IMR-90 (cell line): ENCODE measurements at regions not wholly inside any gene's neighbourhood (a gene's known extent, or its start where the extent isn't known, plus 50 kb on each side); places are given as distances from the start of the nearest gene placed in this dataset.
A peak's percentile ranks its signal among the peaks of the same experiment; 100 is the strongest.

Source experiments
- ATAC-seq: fragments of 200-7000 bp; cut with Tn5 transposase; 2 replicates; pipeline ENCODE4 v1.9.1; 2020; ENCODE audit warnings: low read depth, mild to moderate bottlenecking, moderate library complexity
- BruUV-seq: library from RNA; stranded (reverse); fragments of 400-500 nt; replicated peaks from 2 replicates; lab custom pipeline; 2021; lab: Mats Ljungman, UMichigan
- CTCF ChIA-PET: fragments of 300-600 bp; formaldehyde crosslinking; extraction: SDS; loops from one replicate; lab custom pipeline; 2021; ENCODE audit warnings: antibody characterized with exemption; lab: Yijun Ruan, JAX
- POLR2A ChIA-PET: fragments of 300-600 bp; sonication (Branson Sonifier 250); formaldehyde crosslinking; loops from one replicate; lab custom pipeline; 2022; ENCODE audit warnings: antibody characterized with exemption; ENCODE audit not compliant: unreplicated experiment; lab: Charles Lee
- DNase-seq: peaks from one replicate; pipeline ENCODE4 v3.0.0; 2013
- H2AFZ ChIP-seq: replicated peaks from 2 replicates; pipeline ENCODE3; 2013; ENCODE audit warnings: low read length, mild to moderate bottlenecking; ENCODE audit not compliant: poor library complexity
- H2AK5ac ChIP-seq: 2 replicates; pipeline ENCODE4 v1.6.1; 2013; ENCODE audit warnings: low read depth, low read length, inconsistent platforms
- H2AK9ac ChIP-seq: replicated peaks from 2 replicates; pipeline ENCODE3; 2013; ENCODE audit warnings: mild to moderate bottlenecking, low read depth, low read length, moderate library complexity; ENCODE audit not compliant: poor library complexity
- H2BK120ac ChIP-seq: 2 replicates; pipeline ENCODE4 v1.6.1; 2013; ENCODE audit warnings: low read depth, low read length, inconsistent platforms
- H2BK15ac ChIP-seq: 3 replicates; pipeline ENCODE4 v1.6.1; 2013; ENCODE audit warnings: low read depth, low read length, inconsistent platforms
- H2BK20ac ChIP-seq: 2 replicates; pipeline ENCODE4 v1.6.1; 2013; ENCODE audit warnings: low read depth, mild to moderate bottlenecking, inconsistent platforms, low read length, moderate library complexity
- H2BK5ac ChIP-seq: 2 replicates; pipeline ENCODE4 v1.6.1; 2013; ENCODE audit warnings: mild to moderate bottlenecking, low read depth, low read length, inconsistent platforms; ENCODE audit not compliant: poor library complexity, severe bottlenecking
- H3K14ac ChIP-seq: replicated peaks from 2 replicates; pipeline ENCODE4 v1.6.1; 2013; ENCODE audit warnings: low read depth, low read length, inconsistent platforms
- H3K18ac ChIP-seq: 2 replicates; pipeline ENCODE4 v1.6.1; 2013; ENCODE audit warnings: low read depth, low read length, control low read depth
- H3K23ac ChIP-seq: 2 replicates; pipeline ENCODE4 v1.6.1; 2013; ENCODE audit warnings: low read depth, low read length, inconsistent platforms
- H3K27ac ChIP-seq: 2 replicates; pipeline ENCODE4 v1.5.1; 2013; ENCODE audit warnings: mild to moderate bottlenecking, control low read depth, low read length; ENCODE audit not compliant: insufficient read depth
- H3K27me3 ChIP-seq: 2 replicates; pipeline ENCODE4 v1.6.1; 2013; ENCODE audit warnings: low read length; ENCODE audit not compliant: control insufficient read depth, insufficient read depth
- H3K36me3 ChIP-seq: 2 replicates; pipeline ENCODE4 v1.6.1; 2013; ENCODE audit warnings: low read length, mixed read lengths; ENCODE audit not compliant: control insufficient read depth, insufficient read depth
- H3K4ac ChIP-seq: 2 replicates; pipeline ENCODE4 v1.6.1; 2013; ENCODE audit warnings: low read depth, low read length, inconsistent platforms
- H3K4me1 ChIP-seq: 2 replicates; pipeline ENCODE4 v1.6.1; 2013; ENCODE audit warnings: low read length, mixed read lengths; ENCODE audit not compliant: control insufficient read depth, insufficient read depth
- H3K4me2 ChIP-seq: 2 replicates; pipeline ENCODE4 v1.6.1; 2013; ENCODE audit warnings: low read depth, mild to moderate bottlenecking, control low read depth, low read length, moderate library complexity
- H3K4me3 ChIP-seq: 2 replicates; pipeline ENCODE4 v1.5.1; 2013; ENCODE audit warnings: low read depth, mild to moderate bottlenecking, control low read depth, low read length, moderate library complexity; ENCODE audit not compliant: insufficient read depth
- H3K56ac ChIP-seq: 2 replicates; pipeline ENCODE4 v1.6.1; 2013; ENCODE audit warnings: low read length, inconsistent platforms; ENCODE audit not compliant: insufficient read depth; ENCODE audit errors: extremely low read depth
- H3K79me1 ChIP-seq, 2 experiments: 2 replicates each; pipeline ENCODE4 v1.6.1; 2013; ENCODE audit warnings: low read length in 2 of 2, inconsistent platforms in 1 of 2, low read depth in 1 of 2
- H3K9ac ChIP-seq: 2 replicates; pipeline ENCODE4 v1.6.1; 2013; ENCODE audit warnings: low read depth, low read length, control low read depth
- H3K9me1 ChIP-seq: 2 replicates; pipeline ENCODE4 v1.6.1; 2013; ENCODE audit warnings: low read length, inconsistent platforms; ENCODE audit not compliant: insufficient read depth
- H3K9me3 ChIP-seq: 2 replicates; pipeline ENCODE4 v1.6.1; 2013; ENCODE audit warnings: low read length; ENCODE audit not compliant: control insufficient read depth, insufficient read depth
- H4K20me1 ChIP-seq: 2 replicates; pipeline ENCODE4 v1.6.1; 2013; ENCODE audit warnings: low read length, inconsistent platforms; ENCODE audit not compliant: insufficient read depth
- H4K5ac ChIP-seq: 2 replicates; pipeline ENCODE4 v1.6.1; 2013; ENCODE audit warnings: mild to moderate bottlenecking, low read depth, low read length, control low read depth
- H4K8ac ChIP-seq, 2 experiments: 2 replicates each; pipeline ENCODE4 v1.6.1; 2013; ENCODE audit warnings: low read depth in 2 of 2, low read length in 2 of 2, control low read depth in 1 of 2, inconsistent platforms in 1 of 2
- H4K91ac ChIP-seq: 2 replicates; pipeline ENCODE4 v1.6.1; 2013; ENCODE audit warnings: low read depth, low read length, inconsistent platforms; ENCODE audit not compliant: insufficient read depth
- BHLHE40 ChIP-seq: fragments of 150-350 bp; IDR thresholded peaks from 2 replicates; pipeline ENCODE4 v1.6.1; 2016; ENCODE audit warnings: mild to moderate bottlenecking, low read depth, low read length
- CEBPB ChIP-seq: IDR thresholded peaks from 2 replicates; pipeline ENCODE4 v1.6.1; 2012; ENCODE audit warnings: low read depth, low read length, improper control_type of control experiment
- CHD1 ChIP-seq: IDR thresholded peaks from 2 replicates; pipeline ENCODE4 v1.6.1; 2012; ENCODE audit warnings: low read depth, low read length, improper control_type of control experiment
- CTCF ChIP-seq: conservative IDR thresholded peaks from 2 replicates; pipeline ENCODE4 v1.5.1; 2012; ENCODE audit warnings: mild to moderate bottlenecking, low read depth, low read length, improper control_type of control experiment
- ELK1 ChIP-seq: fragments of 150-350 bp; IDR thresholded peaks from 2 replicates; pipeline ENCODE4 v1.6.1; 2016; ENCODE audit warnings: low read depth, mild to moderate bottlenecking, low read length, moderate library complexity, borderline replicate concordance
- FOS ChIP-seq: fragments of 150-350 bp; IDR thresholded peaks from 2 replicates; pipeline ENCODE4 v1.6.1; 2016; ENCODE audit warnings: low read depth, low read length
- MAFK ChIP-seq: IDR thresholded peaks from 2 replicates; pipeline ENCODE4 v1.6.1; 2012; ENCODE audit warnings: low read depth, low read length, improper control_type of control experiment
- MAZ ChIP-seq: IDR thresholded peaks from 2 replicates; pipeline ENCODE4 v1.6.1; 2012; ENCODE audit warnings: low read depth, mild to moderate bottlenecking, low read length, improper control_type of control experiment, moderate library complexity, borderline replicate concordance
- MXI1 ChIP-seq: IDR thresholded peaks from 2 replicates; pipeline ENCODE4 v1.6.1; 2012; ENCODE audit warnings: low read depth, mild to moderate bottlenecking, low read length, moderate library complexity, borderline replicate concordance
- NFE2L2 ChIP-seq: fragments of 150-350 bp; IDR thresholded peaks from 2 replicates; pipeline ENCODE4 v1.6.1; 2016; ENCODE audit warnings: low read depth, mild to moderate bottlenecking, low read length
- POLR2A ChIP-seq: IDR thresholded peaks from 2 replicates; pipeline ENCODE4 v1.6.1; 2012; ENCODE audit warnings: mild to moderate bottlenecking, low read depth, low read length
- RAD21 ChIP-seq: IDR thresholded peaks from 2 replicates; pipeline ENCODE4 v1.6.1; 2012; ENCODE audit warnings: low read length, improper control_type of control experiment
- RCOR1 ChIP-seq: IDR thresholded peaks from 2 replicates; pipeline ENCODE4 v1.6.1; 2012; ENCODE audit warnings: mild to moderate bottlenecking, low read length, improper control_type of control experiment; ENCODE audit not compliant: insufficient replicate concordance
- RFX5 ChIP-seq: IDR thresholded peaks from 2 replicates; pipeline ENCODE4 v1.8.0; 2012; ENCODE audit warnings: low read depth, mild to moderate bottlenecking, low read length, moderate library complexity
- SMC3 ChIP-seq: fragments of 150-350 bp; IDR thresholded peaks from 2 replicates; pipeline ENCODE4 v1.6.1; 2016; ENCODE audit warnings: low read depth, mild to moderate bottlenecking, antibody characterized with exemption, low read length, moderate library complexity
- WGBS, 2 experiments: methylation state at CpG; one replicate each; pipeline versions ENCODE4 v1.1.5 to v1.1.7; 2013; ENCODE audit warnings: missing lambda C conversion rate in 2 of 2; ENCODE audit not compliant: insufficient read length in 1 of 2; ENCODE audit errors: extremely low coverage in 2 of 2; 5-methylcytosine and 5-hydroxymethylcytosine counted together
- dilution Hi-C: fragments of 300-500 bp; cut with HindIII; formaldehyde crosslinking; loops from one replicate; pipeline ENCODE4 v1.14.3; 2018; ENCODE audit warnings: low sequenced_read_pairs; ENCODE audit not compliant: unreplicated experiment
- in situ Hi-C: fragments of 300-500 bp; cut with MboI; formaldehyde crosslinking; loops from 3 replicates; pipeline ENCODE4 v1.14.3; 2019; ENCODE audit warnings: low sequenced_read_pairs, inconsistent platforms, mixed read lengths
- intact Hi-C: fragments of 100-400 bp; cut with micrococcal nuclease; formaldehyde crosslinking; loops from 2 replicates; pipeline ENCODE4 v1.10.0; 2022
- TF ChIP-seq, protein P1 (sequence below): fragments of 150-350 bp; IDR thresholded peaks from 2 replicates; pipeline ENCODE4 v1.6.1; 2017; ENCODE audit warnings: mild to moderate bottlenecking, antibody characterized with exemption, low read length, low read depth

- Histone ChIP-seq H2AK9ac (no peak overlapping the region), H4K20me1 (no peaks in the 10 kb centered on the region), H3K36me3 (no peaks in the 10 kb centered on the region), H3K9ac (no peak overlapping the region), H3K27me3 (peaks cover 45% of the 10 kb centered on the region), H2BK20ac (no peak overlapping the region), H3K4me3 (no peak overlapping the region), H2BK120ac (no peak overlapping the region), H3K4ac (no peak overlapping the region), H2AK5ac (no peak overlapping the region), H3K18ac (no peak overlapping the region), H3K14ac (no peak overlapping the region), H3K56ac (no peak overlapping the region), H4K8ac (no peak overlapping the region), H3K23ac (no peak overlapping the region), H3K27ac (no peak overlapping the region), H3K9me3 (peaks cover 14% of the 10 kb centered on the region), H3K9me1 (no peaks in the 10 kb centered on the region), H4K5ac (no peak overlapping the region), H4K91ac (no peak overlapping the region), H2BK15ac (no peak overlapping the region), H3K79me1 (no peaks in the 10 kb centered on the region), H3K4me1 (peaks cover 5% of the 10 kb centered on the region), H2AFZ (no peak overlapping the region), H3K4me2 (peak overlapping the region; percentile 59; the same call in 1 of the 2 replicates), H2BK5ac (no peak overlapping the region)
- no CpG with 5 or more reads among the region's 3 CpGs for WGBS, 2 experiments
- dilution Hi-C loops (no loop called here), in situ Hi-C loops (no loop called here), intact Hi-C loops (no loop called here)
- CTCF ChIA-PET, result no interaction called here
- POLR2A ChIA-PET, result no interaction called here
- BruUV-seq, result no TSS peak
- TF ChIP-seq CTCF, result no peak
- TF ChIP-seq ELK1, result no peak
- no peak for TF ChIP-seq SMC3
- TF ChIP-seq BHLHE40, result no peak
- TF ChIP-seq FOS, result no peak
- TF ChIP-seq MXI1, result no peak
- no peak for TF ChIP-seq CEBPB
- TF ChIP-seq POLR2A, result no peak
- no peak for TF ChIP-seq NFE2L2
- no peak for TF ChIP-seq RCOR1
- TF ChIP-seq RFX5, result no peak
- no peak for TF ChIP-seq MAFK
- no peak for TF ChIP-seq RAD21
- TF ChIP-seq CHD1, result no peak
- TF ChIP-seq MAZ, result no peak
- TF ChIP-seq, protein P1, sequence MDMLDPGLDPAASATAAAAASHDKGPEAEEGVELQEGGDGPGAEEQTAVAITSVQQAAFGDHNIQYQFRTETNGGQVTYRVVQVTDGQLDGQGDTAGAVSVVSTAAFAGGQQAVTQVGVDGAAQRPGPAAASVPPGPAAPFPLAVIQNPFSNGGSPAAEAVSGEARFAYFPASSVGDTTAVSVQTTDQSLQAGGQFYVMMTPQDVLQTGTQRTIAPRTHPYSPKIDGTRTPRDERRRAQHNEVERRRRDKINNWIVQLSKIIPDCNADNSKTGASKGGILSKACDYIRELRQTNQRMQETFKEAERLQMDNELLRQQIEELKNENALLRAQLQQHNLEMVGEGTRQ, result no peak
- no peak for DNase-seq
- no peak for ATAC-seq
Observed at GRCh38 chr4:3672465-3672831, 93.7 kb upstream of the ADRA2C start.
